Effector memory CD8-positive, alpha-beta T cell (primary cell): ENCODE measurements at regions not wholly inside any gene's neighbourhood (a gene's known extent, or its start where the extent isn't known, plus 50 kb on each side); places are given as distances from the start of the nearest gene placed in this dataset.

Source experiments
- ATAC-seq: fragments of 150-1000 bp; cut with Tn5 transposase; replicated peaks from 2 replicates; pipeline ENCODE4 v1.10.0; 2021; ENCODE audit warnings: mild to moderate bottlenecking, moderate library complexity
- DNase-seq, 3 experiments: peaks; one replicate each; pipeline ENCODE4 v3.0.0; 2021
- H3K27ac Mint-ChIP-seq, 2 donors: one replicate each; pipeline ENCODE4 v1.8.0; 2022; ENCODE audit warnings: mild to moderate bottlenecking in 2 of 2, mixed read lengths in 2 of 2, moderate library complexity in 2 of 2
- H3K27me3 Mint-ChIP-seq, 2 donors: one replicate each; pipeline ENCODE4 v1.8.0; 2022; ENCODE audit warnings: mixed read lengths in 2 of 2
- H3K36me3 Mint-ChIP-seq: one replicate; pipeline ENCODE4 v1.8.0; 2022; ENCODE audit warnings: mild to moderate bottlenecking, moderate library complexity, mixed read lengths; ENCODE audit not compliant: insufficient read depth
- H3K4me1 Mint-ChIP-seq, 2 donors: one replicate each; pipeline ENCODE4 v1.8.0; 2022; ENCODE audit warnings: low read depth in 2 of 2, mixed read lengths in 2 of 2
- H3K4me3 Mint-ChIP-seq, 2 donors: one replicate each; pipeline ENCODE4 v1.8.0; 2022; ENCODE audit warnings: mild to moderate bottlenecking in 2 of 2, mixed read lengths in 2 of 2, moderate library complexity in 2 of 2
- H3K9me3 Mint-ChIP-seq, 2 donors: one replicate each; pipeline ENCODE4 v1.8.0; 2022; ENCODE audit warnings: mixed read lengths in 2 of 2

- Mint-ChIP-seq H3K4me1 (peaks cover 0 to 4% of the 10 kb centered on the region in 2 donors), H3K36me3 (no peaks in the 10 kb centered on the region), H3K4me3 (no peak overlapping the region), H3K27me3 (peaks cover 7 to 34% of the 10 kb centered on the region in 2 donors), H3K9me3 (no peaks in the 10 kb centered on the region), H3K27ac (no peak overlapping the region)
- DNase-seq = no peak
- ATAC-seq = no peak
These were observed 910.1 kb downstream of the TBC1D22A start for GRCh38 chr22:47672526-47672925.

DNA sequence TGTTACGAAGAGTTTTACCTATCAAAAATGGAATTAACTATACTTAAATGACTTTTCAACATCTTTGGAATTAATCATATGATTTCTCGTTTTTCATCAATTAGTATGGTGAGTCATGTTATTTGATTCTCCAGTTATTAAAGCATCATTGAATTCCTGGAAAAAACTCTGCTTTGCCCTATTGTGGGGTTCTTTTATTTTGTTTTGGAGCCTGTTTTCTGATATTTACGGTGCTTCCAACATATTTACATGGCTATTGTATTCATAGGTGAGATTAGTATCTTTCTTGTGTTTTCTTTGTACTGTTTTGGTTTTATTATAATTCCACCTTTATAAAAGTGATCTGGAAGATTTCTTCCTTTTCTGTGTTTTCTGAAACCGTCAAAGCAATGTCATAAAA is 902.7 kb downstream of the TBC1D22A start:
- Mint-ChIP-seq H3K9me3 (no peaks in the 10 kb centered on the region), H3K4me1 (no peaks in the 10 kb centered on the region), H3K4me3 (no peak overlapping the region), H3K27ac (no peak overlapping the region), H3K27me3 (peaks cover 28 to 30% of the 10 kb centered on the region in 2 donors), H3K36me3 (no peaks in the 10 kb centered on the region)
- DNase-seq (no peak), ATAC-seq (no peak)

- no peak for ATAC-seq
- Mint-ChIP-seq H3K9me3 (no peaks in the 10 kb centered on the region), H3K27ac (no peak overlapping the region), H3K36me3 (no peaks in the 10 kb centered on the region), H3K4me1 (no peaks in the 10 kb centered on the region), H3K4me3 (no peak overlapping the region), H3K27me3 (peaks cover 20 to 33% of the 10 kb centered on the region in 2 donors)
- no peak for DNase-seq
These were observed 901.5 kb downstream of the TBC1D22A start for GRCh38 chr22:47663615-47664605.

DNA sequence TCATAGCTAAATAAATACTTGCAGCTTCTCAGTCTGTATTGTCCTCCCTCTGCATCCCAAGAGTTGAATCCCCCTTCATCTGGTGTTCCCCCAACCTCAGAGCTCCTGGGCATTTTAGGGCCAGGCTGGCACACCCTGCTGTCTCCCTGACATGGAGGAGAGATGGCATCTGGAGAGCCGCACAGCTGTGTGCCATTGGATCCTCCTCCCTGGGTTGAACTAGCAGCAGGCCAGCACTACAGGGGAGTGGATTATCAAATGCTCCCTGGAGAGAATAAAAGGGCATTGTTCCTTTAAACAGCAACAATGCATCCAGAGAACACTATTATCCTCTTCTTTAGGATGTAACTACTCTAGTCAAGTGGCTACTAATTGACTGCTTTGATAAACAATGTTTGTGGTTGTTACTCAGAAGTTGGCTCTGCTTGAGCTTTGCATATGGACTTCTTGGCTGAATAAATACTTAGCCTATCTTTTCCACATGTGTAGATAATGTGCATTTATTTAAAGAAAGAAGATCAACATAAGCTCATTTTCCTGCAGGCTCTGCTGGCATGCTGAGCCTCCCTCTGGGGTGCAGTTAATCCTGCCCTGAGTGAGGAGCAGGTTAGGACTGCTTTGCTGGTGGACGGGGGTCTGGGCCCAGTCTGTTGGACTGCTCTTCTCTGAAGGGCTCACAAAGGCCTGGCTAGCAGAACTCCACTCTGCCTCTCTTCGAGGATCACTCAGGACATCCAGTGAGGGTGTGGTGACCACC is 897.2 kb downstream of the TBC1D22A start:
- Mint-ChIP-seq H3K27ac (no peak overlapping the region), H3K4me1 (no peaks in the 10 kb centered on the region), H3K27me3 (peaks cover 0 to 9% of the 10 kb centered on the region in 2 donors), H3K9me3 (peaks cover 0 to 2% of the 10 kb centered on the region in 2 donors), H3K36me3 (no peaks in the 10 kb centered on the region), H3K4me3 (no peak overlapping the region)
- DNase-seq = no peak
- ATAC-seq = no peak

DNA sequence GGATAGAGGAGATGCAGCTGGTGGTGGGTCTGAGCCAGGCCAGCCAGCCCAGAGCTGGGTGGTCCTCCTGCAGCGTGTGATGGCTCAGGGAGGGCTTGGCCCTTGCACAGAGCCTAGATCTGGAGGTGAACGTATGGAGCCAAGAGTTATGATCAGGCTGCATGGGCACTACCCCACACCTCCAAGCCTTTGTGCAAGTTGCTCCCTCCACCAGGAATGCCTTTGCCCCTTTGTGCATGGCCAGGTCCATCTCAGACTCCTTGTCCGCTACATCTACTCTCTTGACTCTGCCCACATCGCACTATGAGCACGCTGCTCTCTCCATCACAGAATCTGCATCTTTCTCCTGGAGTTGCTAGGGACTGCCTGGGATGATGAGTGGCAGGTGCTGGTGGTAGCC is 895.7 kb downstream of the TBC1D22A start:
- Mint-ChIP-seq H3K27ac (no peak overlapping the region), H3K4me3 (no peak overlapping the region), H3K27me3 (peaks cover 0 to 8% of the 10 kb centered on the region in 2 donors), H3K9me3 (peaks cover 0 to 2% of the 10 kb centered on the region in 2 donors), H3K36me3 (no peaks in the 10 kb centered on the region), H3K4me1 (no peaks in the 10 kb centered on the region)
- DNase-seq (no peak), ATAC-seq (no peak)

DNA sequence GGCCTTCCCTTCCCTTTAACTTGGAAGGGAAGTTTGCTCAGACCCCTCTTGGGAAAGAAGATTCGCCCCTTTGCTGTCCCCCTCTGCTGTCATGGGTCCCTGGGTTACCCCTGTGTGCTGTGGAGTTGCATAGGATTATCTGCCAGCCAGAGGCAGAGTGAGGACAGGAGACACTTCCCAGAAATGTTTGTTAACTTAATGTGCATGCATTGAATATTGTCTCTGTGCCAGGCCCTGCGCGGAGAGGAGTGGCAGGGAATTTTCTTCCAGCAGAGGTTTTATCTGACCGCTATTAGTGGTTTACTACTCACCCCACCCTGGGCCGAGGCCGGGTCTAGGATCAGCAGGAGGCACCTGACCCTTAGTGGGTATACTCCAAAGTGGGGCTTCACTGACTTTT is 894.8 kb downstream of the TBC1D22A start:
- H3K27me3 Mint-ChIP-seq = peaks cover 0 to 17% of the 10 kb centered on the region in 2 donors
- no peaks in the 10 kb centered on the region for H3K36me3 Mint-ChIP-seq
- no peak overlapping the region for H3K27ac Mint-ChIP-seq
- no peak overlapping the region for H3K4me3 Mint-ChIP-seq
- no peak for DNase-seq
- H3K4me1 Mint-ChIP-seq = no peaks in the 10 kb centered on the region
- peaks cover 0 to 6% of the 10 kb centered on the region in 2 donors for H3K9me3 Mint-ChIP-seq
- no peak for ATAC-seq

GRCh38 chr22:47656806-47657205 is 894.4 kb downstream of the TBC1D22A start:
- Mint-ChIP-seq H3K9me3 (peaks cover 0 to 6% of the 10 kb centered on the region in 2 donors), H3K36me3 (no peaks in the 10 kb centered on the region)

DNA sequence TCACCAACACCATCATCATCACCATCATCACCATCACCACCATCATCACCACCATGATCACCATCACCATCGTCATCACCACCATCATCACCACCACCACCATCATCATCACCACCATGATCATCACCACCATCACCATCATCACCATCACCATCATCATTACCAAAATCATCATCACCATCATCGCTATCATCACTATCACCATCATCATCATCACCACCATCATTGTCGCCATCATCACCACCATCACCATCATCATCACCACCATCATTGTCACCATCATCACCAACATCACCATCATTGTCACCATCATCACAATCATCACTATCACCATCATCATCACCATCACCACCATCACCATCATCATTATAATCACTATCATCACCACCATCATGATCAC is 893.5 kb downstream of the TBC1D22A start:
- Mint-ChIP-seq H3K9me3 (peaks cover 0 to 6% of the 10 kb centered on the region in 2 donors), H3K36me3 (no peaks in the 10 kb centered on the region), H3K27ac (no peak overlapping the region), H3K4me3 (no peak overlapping the region), H3K4me1 (no peaks in the 10 kb centered on the region), H3K27me3 (peaks cover 0 to 17% of the 10 kb centered on the region in 2 donors)
- DNase-seq (no peak), ATAC-seq (no peak)

More at GRCh38 chr22:47656806-47657205, 894.4 kb downstream of the TBC1D22A start:
- H3K27me3 Mint-ChIP-seq = peaks cover 0 to 17% of the 10 kb centered on the region in 2 donors
- no peak overlapping the region for H3K4me3 Mint-ChIP-seq
- DNase-seq (no peak), ATAC-seq (no peak)
- H3K27ac Mint-ChIP-seq = no peak overlapping the region
- H3K4me1 Mint-ChIP-seq = no peaks in the 10 kb centered on the region

DNA sequence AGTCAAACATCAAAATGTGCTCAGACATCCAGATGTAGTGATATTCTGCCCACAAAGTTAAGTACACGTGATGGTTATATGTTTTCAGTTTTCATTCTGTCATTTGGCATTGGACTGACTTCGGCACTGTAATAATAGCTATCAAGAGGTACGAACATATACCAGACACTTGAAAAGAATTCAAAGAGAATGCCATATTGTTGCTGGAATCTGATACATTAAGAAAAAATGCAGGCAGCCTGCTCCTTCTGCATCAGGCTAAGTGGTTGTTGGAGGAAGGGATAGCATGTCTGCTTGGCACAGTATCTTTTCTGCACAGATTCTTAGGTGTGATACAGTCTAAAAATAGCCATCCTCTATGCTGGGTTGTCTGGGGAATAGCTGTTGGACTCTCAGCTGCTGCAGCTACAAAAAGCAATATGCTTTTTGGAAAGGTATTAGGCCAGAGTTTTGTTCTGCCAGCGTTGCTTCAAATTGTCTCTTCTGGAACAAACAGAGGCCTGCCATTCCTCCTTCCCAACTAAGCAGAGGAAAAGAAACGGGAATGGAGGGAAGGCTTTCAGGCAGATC is 892.6 kb downstream of the TBC1D22A start:
- Mint-ChIP-seq H3K36me3 (no peaks in the 10 kb centered on the region), H3K9me3 (peaks cover 0 to 6% of the 10 kb centered on the region in 2 donors), H3K4me3 (no peak overlapping the region), H3K27ac (no peak overlapping the region), H3K27me3 (peaks cover 0 to 9% of the 10 kb centered on the region in 2 donors), H3K4me1 (no peaks in the 10 kb centered on the region)
- ATAC-seq (no peak), DNase-seq (no peak)

DNA sequence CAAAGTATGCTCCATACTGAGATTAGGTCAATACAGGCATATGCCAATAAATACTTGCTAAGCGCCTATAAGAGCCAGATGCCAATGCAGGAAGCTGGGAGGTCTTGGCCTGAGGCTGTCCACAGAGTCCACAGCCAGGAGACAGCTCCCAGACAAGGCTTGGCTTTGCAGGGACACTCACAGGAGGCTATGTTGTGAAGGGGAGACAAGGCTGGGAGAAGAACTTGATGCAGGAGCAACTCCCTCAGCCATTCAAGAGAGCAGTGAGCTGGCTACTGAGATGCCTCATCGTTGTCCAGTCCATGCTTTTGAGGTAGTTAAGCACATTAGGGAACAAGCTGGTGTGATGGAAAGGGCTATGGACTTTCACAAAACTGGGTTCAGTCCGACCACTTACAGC is 891.5 kb downstream of the TBC1D22A start:
- peaks cover 0 to 8% of the 10 kb centered on the region in 2 donors for H3K27me3 Mint-ChIP-seq
- H3K27ac Mint-ChIP-seq = no peak overlapping the region
- DNase-seq = no peak
- no peaks in the 10 kb centered on the region for H3K4me1 Mint-ChIP-seq
- no peak for ATAC-seq
- no peak overlapping the region for H3K4me3 Mint-ChIP-seq
- peaks cover 0 to 6% of the 10 kb centered on the region in 2 donors for H3K9me3 Mint-ChIP-seq
- H3K36me3 Mint-ChIP-seq = no peaks in the 10 kb centered on the region

DNA sequence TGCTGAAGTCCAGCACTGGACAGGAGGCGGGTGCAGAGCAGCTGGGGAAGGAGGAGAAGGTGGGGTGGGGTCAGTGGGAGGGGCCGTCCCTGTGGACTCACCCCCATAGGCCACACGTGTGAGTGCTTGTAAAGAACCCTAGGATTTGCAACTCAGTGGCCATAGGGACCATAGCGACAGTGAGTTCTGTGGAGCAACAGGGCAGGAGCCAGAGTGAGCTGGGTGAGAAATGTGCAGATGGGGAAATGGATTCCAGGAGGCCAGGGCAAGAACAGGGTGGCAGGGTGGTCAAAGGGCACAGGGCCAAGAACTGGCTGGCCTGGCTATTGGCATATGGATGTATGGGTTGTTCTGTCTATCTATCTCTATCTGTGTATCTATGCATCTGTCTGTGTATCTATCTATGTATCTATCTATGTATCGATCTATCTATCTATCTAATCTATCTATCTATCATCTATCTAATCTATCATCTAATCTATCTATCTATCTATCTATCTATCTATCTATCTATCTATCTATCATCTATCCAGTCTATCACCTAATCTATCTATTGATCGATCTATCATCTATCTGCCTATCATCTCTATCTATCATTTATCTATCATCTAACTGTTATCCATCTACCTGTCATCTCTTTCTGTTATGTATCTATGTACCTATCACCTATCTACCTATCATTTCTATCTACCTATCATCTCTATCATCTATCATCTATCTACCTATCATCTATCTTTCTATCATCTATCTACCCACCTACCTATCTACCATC is 889.0 kb downstream of the TBC1D22A start:
- Mint-ChIP-seq H3K36me3 (no peaks in the 10 kb centered on the region), H3K27ac (no peak overlapping the region)
- ATAC-seq = no peak

GRCh38 chr22:47647720-47648119 is 885.3 kb downstream of the TBC1D22A start:
- H3K27ac Mint-ChIP-seq = no peak overlapping the region
- H3K9me3 Mint-ChIP-seq = peaks cover 0 to 3% of the 10 kb centered on the region in 2 donors
- ATAC-seq = no peak
- H3K4me1 Mint-ChIP-seq = no peaks in the 10 kb centered on the region
- no peak for DNase-seq
- H3K36me3 Mint-ChIP-seq = no peaks in the 10 kb centered on the region
- H3K27me3 Mint-ChIP-seq = peaks cover 0 to 12% of the 10 kb centered on the region in 2 donors
- H3K4me3 Mint-ChIP-seq = no peak overlapping the region

More for the DNA sequence above, 889.0 kb downstream of the TBC1D22A start:
- H3K9me3 Mint-ChIP-seq = peaks cover 0 to 4% of the 10 kb centered on the region in 2 donors
- H3K4me1 Mint-ChIP-seq = no peaks in the 10 kb centered on the region
- no peak for DNase-seq
- no peak overlapping the region for H3K4me3 Mint-ChIP-seq
- H3K27me3 Mint-ChIP-seq = peaks cover 0 to 8% of the 10 kb centered on the region in 2 donors

- H3K9me3 Mint-ChIP-seq = peaks cover 0 to 2% of the 10 kb centered on the region in 2 donors
- no peaks in the 10 kb centered on the region for H3K4me1 Mint-ChIP-seq
- H3K27me3 Mint-ChIP-seq = peaks cover 0 to 8% of the 10 kb centered on the region in 2 donors
- H3K4me3 Mint-ChIP-seq = no peak overlapping the region
- H3K36me3 Mint-ChIP-seq = no peaks in the 10 kb centered on the region
- no peak overlapping the region for H3K27ac Mint-ChIP-seq
- DNase-seq (no peak), ATAC-seq (no peak)
These were observed 884.7 kb downstream of the TBC1D22A start for GRCh38 chr22:47647181-47647580.
